ENCODE measurements at regions not wholly inside any gene's neighbourhood (a gene's known extent, or its start where the extent isn't known, plus 50 kb on each side); places are given as distances from the start of the nearest gene placed in this dataset.

GRCh38 chr15:70494852-70495571 lies 268.3 kb downstream of the UACA start:
- Histone ChIP-seq H3K23me2 (ENCODE audit: insufficient read length, low read depth, low read length, poor library complexity, severe bottlenecking) (no peaks in the 10 kb centered on the region), H3K9me3 (ENCODE audit: control insufficient read depth, low read depth, low read length) (no peaks in the 10 kb centered on the region), H4K5ac (ENCODE audit: insufficient read length, low read depth, low read length) (no peak overlapping the region), H3K4me1 (ENCODE audit: insufficient read depth, low read length) (no peaks in the 10 kb centered on the region), H2BK120ac (ENCODE audit: low read depth, low read length, poor library complexity, severe bottlenecking) (no peak overlapping the region), H2BK15ac (ENCODE audit: low read depth, low read length) (no peak overlapping the region), H3K27ac (ENCODE audit: insufficient read length, low read depth, low read length) (no peak overlapping the region), H3K79me2 (ENCODE audit: insufficient read depth, low read length) (no peaks in the 10 kb centered on the region), H2AFZ (ENCODE audit: low read length) (no peak overlapping the region), H3K14ac (ENCODE audit: insufficient read depth, low read length) (no peak overlapping the region), H4K20me1 (ENCODE audit: control insufficient read depth, insufficient read depth, insufficient read length) (no peaks in the 10 kb centered on the region), H3T11ph (ENCODE audit: low read length) (no peak overlapping the region), H3K23ac (ENCODE audit: insufficient read length, low read depth, low read length) (no peak overlapping the region), H2BK12ac (ENCODE audit: insufficient read length, low read depth, low read length) (no peak overlapping the region), H3K9ac (ENCODE audit: extremely low read depth, insufficient read length, low read length) (no peak overlapping the region), H2BK5ac (ENCODE audit: insufficient read length, low read length) (no peak overlapping the region), H2AK5ac (ENCODE audit: insufficient read length, low read length) (no peak overlapping the region), H3K56ac (ENCODE audit: insufficient read length, low read depth, low read length) (no peak overlapping the region), H3K27me3 (ENCODE audit: insufficient read depth, low read length) (no peaks in the 10 kb centered on the region), H3K79me1 (ENCODE audit: insufficient read depth, low read depth, low read length, poor library complexity, severe bottlenecking) (no peaks in the 10 kb centered on the region), H3K4ac (ENCODE audit: low read depth, low read length) (no peak overlapping the region), H3K4me2 (ENCODE audit: insufficient read depth, insufficient read length, low read length) (no peak overlapping the region), H3K18ac (ENCODE audit: insufficient read length, low read depth, low read length) (no peak overlapping the region), H4K91ac (ENCODE audit: insufficient read length, low read depth, low read length) (no peak overlapping the region), H2BK20ac (ENCODE audit: low read depth, low read length, poor library complexity, severe bottlenecking) (no peak overlapping the region), H4K8ac (replicated peaks; ENCODE audit: insufficient read length, low read depth, low read length) (no peak overlapping the region)
- no peak for DNase-seq
- no CpG with 5 or more reads among the region's 8 CpGs for WGBS (ENCODE audit: extremely low coverage, insufficient read length, low lambda C conversion rate)
- Mint-ChIP-seq H3K4me1 (peaks cover 10 to 24% of the 10 kb centered on the region in 2 experiments), H3K4me3 (no peak overlapping the region), H3K27ac (peak overlapping the region in 1 of 3 experiments; percentile 76; a peak in 1 of 7 replicates), H3K36me3 (ENCODE audit: insufficient read depth in 1 of 3, low read depth in 3 of 3) (no peaks in the 10 kb centered on the region), H3K27me3 (ENCODE audit: low read depth) (peaks cover 3% of the 10 kb centered on the region), H3K9me3 (no peaks in the 10 kb centered on the region)
- no peak for TF ChIP-seq CTCF (conservative IDR thresholded peaks at IDR 0.05)
